Activated T-helper 1 cell treated with anti-CD3 and anti-CD28 coated beads, Interleukin-2, amount 50 U/mL, for 16 hours (primary cell): ENCODE measurements at regions not wholly inside any gene's neighbourhood (a gene's known extent, or its start where the extent isn't known, plus 50 kb on each side); places are given as distances from the start of the nearest gene placed in this dataset.
"Not testable (repeated sequence)": the region's sequence is repeated elsewhere in the genome, so short reads cannot be mapped to it uniquely, and the experiment has no call there.

Source experiments
- DNase-seq, 2 donors: peaks; one replicate each; pipeline ENCODE4 v3.0.0-alpha.2; 2020; ENCODE audit warnings: low read depth in 1 of 2, low spot score in 1 of 2

GRCh38 chr13:104625201-104625600, 1559.0 kb upstream of the SLC10A2 start:
- DNase-seq, result no peak

- DNase-seq, result no peak
These were observed 1550.8 kb upstream of the SLC10A2 start for GRCh38 chr13:104616990-104617389.

DNA sequence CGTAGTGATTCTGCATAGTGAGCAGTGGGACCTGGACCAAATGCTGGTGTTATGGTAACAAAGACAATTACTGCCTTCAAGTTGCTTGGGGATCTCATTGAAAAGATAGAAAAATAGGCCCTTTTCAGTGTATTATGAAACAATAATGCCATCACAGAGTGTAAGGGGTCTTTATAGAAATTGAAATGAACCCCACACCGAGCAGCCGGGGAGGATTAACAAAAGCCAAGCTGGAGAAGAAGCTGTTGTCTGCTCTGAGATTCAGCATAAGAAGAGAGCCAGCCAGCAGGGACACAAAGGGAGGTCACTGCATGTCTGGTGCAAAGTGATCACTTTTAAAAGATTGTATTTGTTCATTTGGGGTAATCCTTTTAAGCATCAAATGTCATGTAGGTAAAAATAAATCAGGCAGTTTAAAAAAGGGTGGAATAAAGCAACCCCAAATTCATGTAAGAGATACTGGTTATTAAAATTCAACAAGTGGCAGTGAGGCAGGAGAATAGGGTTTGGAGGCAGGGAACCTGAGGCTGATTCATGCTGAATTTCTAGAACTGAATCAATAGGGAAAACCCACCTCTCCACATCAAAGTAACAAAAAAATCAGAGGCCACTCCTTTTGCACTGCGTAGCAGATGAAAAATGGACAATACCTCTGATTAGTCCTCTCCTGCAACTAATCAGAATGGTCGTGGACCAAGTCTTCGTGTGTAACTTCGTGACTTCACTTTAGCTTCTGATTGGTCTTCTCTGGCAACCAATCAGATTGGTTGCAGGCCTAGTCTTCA, 1548.3 kb upstream of the SLC10A2 start:
- DNase-seq, result no peak

- no peak for DNase-seq
These were observed 1542.1 kb upstream of the SLC10A2 start for GRCh38 chr13:104608331-104608730.

GRCh38 chr13:104605435-104605834, 1539.2 kb upstream of the SLC10A2 start:
- DNase-seq, result not testable (repeated sequence)

DNA sequence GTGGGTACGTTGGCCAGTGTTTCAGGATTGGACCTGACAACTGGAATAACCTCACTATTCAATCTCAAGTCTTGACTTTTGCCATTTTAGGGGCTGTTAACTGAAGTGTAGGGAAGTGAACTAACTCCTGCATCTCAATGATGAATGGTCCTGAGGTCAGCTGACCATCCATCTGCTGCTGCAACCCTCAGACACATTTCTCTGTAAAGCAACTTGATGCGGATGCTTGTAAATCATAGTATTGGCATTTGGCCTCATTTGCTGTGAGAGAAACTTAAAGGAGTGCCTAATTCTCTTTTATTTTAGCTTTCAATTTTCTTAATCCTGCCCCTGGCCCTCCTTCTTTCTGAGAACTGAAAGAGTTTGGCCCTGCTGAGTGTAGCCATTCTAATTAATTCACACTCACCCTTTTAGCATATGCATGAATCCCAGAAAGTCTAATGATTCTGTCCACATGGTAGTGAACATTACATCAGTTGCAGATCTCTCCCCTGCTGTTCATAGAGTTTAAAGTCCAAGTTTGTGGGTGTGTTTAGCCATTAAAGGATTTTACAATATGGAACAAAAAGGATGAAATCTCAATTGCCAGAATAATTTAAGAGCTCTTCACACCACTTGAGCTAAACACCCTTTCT, 1531.4 kb upstream of the SLC10A2 start:
- no peak for DNase-seq

GRCh38 chr13:104595511-104595910, 1529.3 kb upstream of the SLC10A2 start:
- no peak for DNase-seq

- no peak for DNase-seq
These were observed 1528.6 kb upstream of the SLC10A2 start for GRCh38 chr13:104594806-104595205.

DNA sequence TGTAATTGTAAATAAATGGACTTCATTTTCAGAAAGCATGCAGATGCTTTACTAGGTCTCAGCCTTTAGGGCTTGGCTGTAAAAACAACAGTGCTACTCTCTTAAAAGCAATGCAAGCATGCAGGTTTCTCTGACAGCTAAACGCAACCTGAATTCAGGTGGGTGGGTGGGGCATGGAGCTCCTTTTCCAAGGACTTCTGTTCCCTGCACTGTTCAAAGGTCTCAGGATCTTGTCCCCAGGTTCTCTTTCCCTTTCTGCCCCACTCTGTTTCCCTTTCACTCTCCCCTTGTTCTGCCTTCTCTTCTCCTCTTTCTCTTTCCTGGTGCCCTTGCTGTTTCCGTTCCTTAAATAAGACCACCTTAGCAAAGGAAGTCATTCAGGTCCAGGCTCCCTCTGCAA, 1527.5 kb upstream of the SLC10A2 start:
- no peak for DNase-seq

DNA sequence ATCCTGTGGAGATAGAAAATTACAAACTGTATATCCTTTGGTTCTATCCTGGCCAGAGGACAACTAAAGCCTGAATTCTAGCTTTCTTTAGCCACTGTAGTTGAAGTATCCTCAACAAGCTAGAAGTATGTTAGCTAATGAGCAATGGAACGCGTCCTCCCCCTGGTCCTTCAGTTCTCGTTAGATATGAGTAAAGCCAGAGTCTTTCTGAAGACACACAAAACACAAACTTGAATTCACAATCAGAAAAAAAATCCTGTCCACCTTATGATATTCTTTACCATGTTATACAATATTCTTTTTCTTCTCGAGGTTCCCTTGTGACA, 1527.0 kb upstream of the SLC10A2 start:
- no peak for DNase-seq

GRCh38 chr13:104592545-104593250, 1526.5 kb upstream of the SLC10A2 start:
- no peak for DNase-seq

GRCh38 chr13:104592127-104592526, 1525.9 kb upstream of the SLC10A2 start:
- DNase-seq, result no peak

GRCh38 chr13:104586051-104586746, 1520.0 kb upstream of the SLC10A2 start:
- no peak for DNase-seq

DNA sequence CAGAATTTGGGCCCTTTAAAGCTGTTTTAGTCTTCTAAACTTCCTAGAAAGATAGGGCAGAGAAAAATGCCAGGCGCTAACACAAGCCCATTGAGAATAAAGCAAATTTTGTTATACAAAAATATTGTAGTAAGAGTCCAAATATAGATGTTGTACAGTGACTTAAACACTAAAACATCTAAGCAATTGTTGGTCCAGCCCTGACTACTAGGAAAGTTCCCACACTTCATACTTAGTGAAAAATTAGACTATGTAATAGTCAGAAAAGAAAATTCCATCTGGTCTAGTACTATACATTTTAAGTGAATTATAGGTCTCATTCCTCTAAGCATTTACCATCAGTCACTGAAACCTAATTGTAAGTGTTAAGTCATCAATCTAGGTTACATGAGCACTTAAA, 1518.3 kb upstream of the SLC10A2 start:
- DNase-seq, result no peak

DNA sequence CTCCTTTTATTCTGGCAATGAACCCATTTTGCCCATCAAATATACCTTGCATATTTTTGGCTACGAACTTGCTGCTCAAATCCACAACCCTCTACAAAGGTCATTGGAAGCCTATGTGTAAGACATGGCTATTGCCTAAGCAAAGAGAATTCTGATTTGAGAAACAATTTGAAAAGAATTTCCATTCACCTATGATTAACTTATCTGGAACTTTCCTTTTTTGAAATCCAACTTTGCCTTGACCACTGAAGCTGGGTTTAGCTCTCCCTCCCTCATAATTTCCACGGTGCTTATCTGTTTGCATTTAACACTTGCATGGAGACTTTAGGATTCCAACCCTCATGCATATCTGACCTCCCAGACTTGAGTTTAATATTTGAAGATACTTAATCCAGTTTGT, 1514.7 kb upstream of the SLC10A2 start:
- no peak for DNase-seq

GRCh38 chr13:104577071-104577815, 1511.0 kb upstream of the SLC10A2 start:
- DNase-seq, result no peak

- no peak for DNase-seq
These were observed 1505.6 kb upstream of the SLC10A2 start for GRCh38 chr13:104571893-104572229.

- DNase-seq, result no peak
These were observed 1505.1 kb upstream of the SLC10A2 start for GRCh38 chr13:104571161-104571892.

GRCh38 chr13:104567114-104567513, 1500.9 kb upstream of the SLC10A2 start:
- DNase-seq, result no peak

DNA sequence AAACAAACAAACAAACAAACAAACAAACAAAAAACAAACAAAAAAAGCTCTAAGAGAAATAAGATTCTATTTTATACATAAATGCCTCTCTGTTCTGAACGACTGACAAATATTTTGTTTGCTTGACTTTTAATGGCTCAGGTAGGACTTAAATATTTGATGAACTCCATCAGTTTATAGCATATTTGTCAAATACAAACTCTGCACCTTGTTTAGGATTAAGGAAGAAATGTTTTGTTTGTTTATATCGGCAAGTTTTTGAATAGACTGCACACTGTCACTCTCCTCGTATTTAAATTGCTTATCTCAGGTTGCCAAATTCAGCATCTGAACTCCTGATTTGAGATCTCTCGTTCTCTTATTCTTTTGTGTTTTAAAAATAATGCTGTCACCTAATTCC, 1499.7 kb upstream of the SLC10A2 start:
- DNase-seq, result no peak
